Spleen (tissue), 7 donors: ENCODE measurements at regions not wholly inside any gene's neighbourhood (a gene's known extent, or its start where the extent isn't known, plus 50 kb on each side); places are given as distances from the start of the nearest gene placed in this dataset.

ENCODE experiments used
- POLR2A ChIP-seq, 3 donors: fragments of 450-650 bp; IDR thresholded peaks; one replicate each; pipeline ENCODE4 v1.5.1; 2017; ENCODE audit warnings: antibody characterized with exemption in 3 of 3, mild to moderate bottlenecking in 1 of 3
- TF ChIP-seq, protein P1 (sequence below), 11 experiments: fragments of 200-600 bp in 7 of 11; fragments of 450-650 bp in 4 of 11; sonication (generic) in 4 of 11; IDR thresholded peaks in 8 of 11; conservative IDR thresholded peaks in 3 of 11; 1 replicate in 7 of 11; 2 replicates in 4 of 11; pipeline versions ENCODE4 v1.4.0 to v1.8.0; 2016 to 2021; ENCODE audit warnings: antibody characterized with exemption in 11 of 11, inconsistent platforms in 4 of 11, mild to moderate bottlenecking in 1 of 11
- donor health status: DM: no; HTN: no; CAD: no; lungs with moderate emphysema.
- donor health status: DM: no; HTN: no; CAD: no.
- donor health status: DM: no; HTN: no; CAD: no.

DNA sequence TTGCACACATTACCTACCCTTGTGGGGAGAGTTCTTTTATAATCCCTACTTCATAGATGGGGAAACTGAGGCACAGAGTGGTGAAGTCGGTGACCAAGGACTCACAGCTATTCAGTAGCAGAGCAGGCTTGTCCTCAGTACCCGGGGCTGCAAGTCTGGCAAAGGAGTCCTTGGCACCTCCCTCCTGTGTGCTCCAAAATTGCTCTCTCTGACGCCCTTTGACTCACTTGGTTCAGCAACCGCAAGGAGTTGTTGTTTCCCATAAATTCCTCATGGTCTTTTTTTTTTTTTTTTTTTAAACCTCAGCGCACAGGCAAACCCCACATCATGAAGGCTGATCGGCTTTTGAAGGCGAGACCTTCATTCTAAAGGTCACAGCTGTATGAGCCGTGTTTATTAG, 143.2 kb downstream of the CEBPB start:
- TF ChIP-seq, protein P1, sequence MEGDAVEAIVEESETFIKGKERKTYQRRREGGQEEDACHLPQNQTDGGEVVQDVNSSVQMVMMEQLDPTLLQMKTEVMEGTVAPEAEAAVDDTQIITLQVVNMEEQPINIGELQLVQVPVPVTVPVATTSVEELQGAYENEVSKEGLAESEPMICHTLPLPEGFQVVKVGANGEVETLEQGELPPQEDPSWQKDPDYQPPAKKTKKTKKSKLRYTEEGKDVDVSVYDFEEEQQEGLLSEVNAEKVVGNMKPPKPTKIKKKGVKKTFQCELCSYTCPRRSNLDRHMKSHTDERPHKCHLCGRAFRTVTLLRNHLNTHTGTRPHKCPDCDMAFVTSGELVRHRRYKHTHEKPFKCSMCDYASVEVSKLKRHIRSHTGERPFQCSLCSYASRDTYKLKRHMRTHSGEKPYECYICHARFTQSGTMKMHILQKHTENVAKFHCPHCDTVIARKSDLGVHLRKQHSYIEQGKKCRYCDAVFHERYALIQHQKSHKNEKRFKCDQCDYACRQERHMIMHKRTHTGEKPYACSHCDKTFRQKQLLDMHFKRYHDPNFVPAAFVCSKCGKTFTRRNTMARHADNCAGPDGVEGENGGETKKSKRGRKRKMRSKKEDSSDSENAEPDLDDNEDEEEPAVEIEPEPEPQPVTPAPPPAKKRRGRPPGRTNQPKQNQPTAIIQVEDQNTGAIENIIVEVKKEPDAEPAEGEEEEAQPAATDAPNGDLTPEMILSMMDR (IDR thresholded peaks at IDR 0.05 in 8 of 11, conservative IDR thresholded peaks at IDR 0.05 in 3 of 11) = no peak
- no peak for TF ChIP-seq POLR2A (IDR thresholded peaks at IDR 0.05)
